ENCODE measurements at regions not wholly inside any gene's neighbourhood (a gene's known extent, or its start where the extent isn't known, plus 50 kb on each side); places are given as distances from the start of the nearest gene placed in this dataset.

- TF ChIP-seq, protein P1, sequence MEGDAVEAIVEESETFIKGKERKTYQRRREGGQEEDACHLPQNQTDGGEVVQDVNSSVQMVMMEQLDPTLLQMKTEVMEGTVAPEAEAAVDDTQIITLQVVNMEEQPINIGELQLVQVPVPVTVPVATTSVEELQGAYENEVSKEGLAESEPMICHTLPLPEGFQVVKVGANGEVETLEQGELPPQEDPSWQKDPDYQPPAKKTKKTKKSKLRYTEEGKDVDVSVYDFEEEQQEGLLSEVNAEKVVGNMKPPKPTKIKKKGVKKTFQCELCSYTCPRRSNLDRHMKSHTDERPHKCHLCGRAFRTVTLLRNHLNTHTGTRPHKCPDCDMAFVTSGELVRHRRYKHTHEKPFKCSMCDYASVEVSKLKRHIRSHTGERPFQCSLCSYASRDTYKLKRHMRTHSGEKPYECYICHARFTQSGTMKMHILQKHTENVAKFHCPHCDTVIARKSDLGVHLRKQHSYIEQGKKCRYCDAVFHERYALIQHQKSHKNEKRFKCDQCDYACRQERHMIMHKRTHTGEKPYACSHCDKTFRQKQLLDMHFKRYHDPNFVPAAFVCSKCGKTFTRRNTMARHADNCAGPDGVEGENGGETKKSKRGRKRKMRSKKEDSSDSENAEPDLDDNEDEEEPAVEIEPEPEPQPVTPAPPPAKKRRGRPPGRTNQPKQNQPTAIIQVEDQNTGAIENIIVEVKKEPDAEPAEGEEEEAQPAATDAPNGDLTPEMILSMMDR (IDR thresholded peaks at IDR 0.05): no peak
- TF ChIP-seq POLR2A (IDR thresholded peaks at IDR 0.05) (no peak), POLR2AphosphoS5 (IDR thresholded peaks at IDR 0.05) (no peak), EP300 (IDR thresholded peaks at IDR 0.05; ENCODE audit: low read depth) (no peak)
Observed at GRCh38 chr9:78493166-78493742, 196.3 kb downstream of the PSAT1 start.

Measured in transverse colon (tissue), 4 donors.